DLD1 (cell line): ENCODE measurements at regions not wholly inside any gene's neighbourhood (a gene's known extent, or its start where the extent isn't known, plus 50 kb on each side); places are given as distances from the start of the nearest gene placed in this dataset.

Experiments used
- in situ Hi-C: cut with HindIII; loops from 2 replicates; pipeline ENCODE4 v1.10.0; 2017; ENCODE audit warnings: low sequenced_read_pairs

- in situ Hi-C loops: loop anchor here (25.0 kb wide), 1 partner anchor 187 kb away; no protein-coding TSS in a partner anchor
Measured at GRCh38 chr10:47224546-47225218, 75.3 kb upstream of the GDF10 start.

DNA sequence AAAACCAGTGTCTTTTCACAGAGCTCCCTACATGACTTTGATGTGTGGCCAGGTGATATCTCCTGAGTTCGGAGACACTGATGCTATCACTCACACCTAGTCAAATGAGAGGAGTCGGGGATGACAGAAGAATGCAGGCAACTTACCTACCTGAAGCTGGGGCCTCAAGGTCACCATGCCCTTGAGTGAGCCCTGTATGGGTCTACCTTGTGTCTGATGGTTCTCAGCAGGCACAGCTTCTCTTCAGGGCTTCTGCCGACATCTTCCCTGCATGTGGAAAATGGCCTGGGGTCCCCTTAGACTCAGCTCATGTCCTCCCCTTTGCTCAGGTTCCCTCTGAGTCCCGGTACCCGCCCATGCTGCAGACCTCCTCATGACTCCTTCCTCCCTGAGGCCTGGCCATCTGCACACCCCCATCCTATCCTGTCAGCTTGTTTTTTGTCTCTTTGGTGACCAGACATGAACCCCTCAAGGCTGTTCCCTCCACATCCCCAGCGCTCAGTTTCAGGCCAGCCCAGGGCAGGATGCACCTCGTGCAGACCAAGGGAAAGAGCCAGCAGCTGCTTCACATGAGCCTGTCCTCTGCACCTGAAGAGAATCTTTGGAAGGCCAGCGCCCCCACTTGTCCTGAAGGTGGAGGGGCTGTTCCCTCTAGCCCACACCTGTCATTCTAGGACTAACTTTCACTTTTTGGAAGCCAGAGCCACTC lies 74.6 kb upstream of the GDF10 start:
- in situ Hi-C loops: loop anchor here (25.0 kb wide), 1 partner anchor 188 kb away; no protein-coding TSS in a partner anchor

DNA sequence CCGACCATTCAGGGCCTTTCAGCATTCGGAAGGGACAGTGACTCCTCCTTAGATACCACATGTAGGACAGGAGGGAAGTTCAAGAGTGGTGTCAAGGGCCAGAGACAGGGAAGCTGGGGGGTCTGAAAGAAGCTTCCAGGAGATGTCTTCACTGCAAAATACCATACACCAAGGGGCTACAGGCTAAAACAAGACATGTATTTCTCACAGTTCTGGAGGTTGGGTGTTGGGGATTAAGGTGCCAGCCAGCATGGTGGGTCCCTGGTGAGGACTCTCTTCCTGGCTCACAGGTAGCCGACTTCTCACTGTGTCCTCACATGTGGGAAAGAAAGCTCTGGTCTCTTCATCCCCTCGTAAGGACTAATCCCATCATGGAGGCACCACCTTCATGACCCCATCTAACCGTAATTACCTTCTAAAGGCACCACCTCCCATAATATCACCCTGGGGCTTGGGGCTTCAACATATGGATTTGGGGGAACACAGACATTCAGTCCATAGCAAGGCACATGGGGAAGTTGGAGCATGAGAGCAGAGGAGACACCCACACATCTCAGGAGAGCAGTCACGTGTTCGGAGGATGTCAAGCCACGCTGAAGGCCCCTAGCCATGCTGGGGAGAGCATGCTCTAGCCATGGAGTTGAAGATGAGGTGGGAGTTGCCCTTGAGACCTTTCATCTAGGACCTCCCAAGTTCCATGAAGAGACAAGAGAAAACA lies 73.9 kb upstream of the GDF10 start:
- in situ Hi-C loops: loop anchor here (25.0 kb wide), 1 partner anchor 189 kb away; no protein-coding TSS in a partner anchor

DNA sequence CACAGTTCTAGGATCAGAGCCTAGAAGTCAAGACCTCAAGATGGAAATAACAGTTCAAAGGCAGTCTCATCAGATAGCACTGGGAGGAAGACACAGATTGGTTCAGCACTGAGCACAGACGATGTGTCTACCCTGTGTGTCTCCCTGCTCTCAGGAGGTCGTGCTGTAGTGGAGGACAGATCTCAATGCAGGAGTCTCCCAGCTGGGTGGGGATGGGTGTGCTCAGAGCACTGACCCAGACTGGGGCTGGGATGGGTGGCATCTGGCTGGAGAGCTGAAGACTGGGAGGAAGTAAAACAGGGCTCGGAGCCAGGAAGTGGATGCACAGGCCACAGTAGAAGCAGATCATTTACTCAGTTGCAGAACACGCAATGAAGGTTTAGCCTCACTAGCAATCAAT lies 69.5 kb upstream of the GDF10 start:
- in situ Hi-C loops: loop anchor here (25.0 kb wide), 1 partner anchor 193 kb away; no protein-coding TSS in a partner anchor

GRCh38 chr10:47230957-47231356 lies 69.0 kb upstream of the GDF10 start:
- in situ Hi-C loops: loop anchor here (25.0 kb wide), 1 partner anchor 194 kb away; no protein-coding TSS in a partner anchor

- in situ Hi-C loops: loop anchor here (25.0 kb wide), 1 partner anchor 194 kb away; no protein-coding TSS in a partner anchor
Measured at GRCh38 chr10:47231414-47231813, 68.6 kb upstream of the GDF10 start.

GRCh38 chr10:47233631-47234030 lies 66.4 kb upstream of the GDF10 start:
- in situ Hi-C loops: loop anchor here (25.0 kb wide), 1 partner anchor 196 kb away; no protein-coding TSS in a partner anchor

- in situ Hi-C loops: loop anchor here (25.0 kb wide), 1 partner anchor 198 kb away; no protein-coding TSS in a partner anchor
Measured at GRCh38 chr10:47235484-47235883, 64.5 kb upstream of the GDF10 start.

- in situ Hi-C loops: loop anchor here (25.0 kb wide), 1 partner anchor 200 kb away; no protein-coding TSS in a partner anchor
Measured at GRCh38 chr10:47237316-47238260, 62.4 kb upstream of the GDF10 start.

DNA sequence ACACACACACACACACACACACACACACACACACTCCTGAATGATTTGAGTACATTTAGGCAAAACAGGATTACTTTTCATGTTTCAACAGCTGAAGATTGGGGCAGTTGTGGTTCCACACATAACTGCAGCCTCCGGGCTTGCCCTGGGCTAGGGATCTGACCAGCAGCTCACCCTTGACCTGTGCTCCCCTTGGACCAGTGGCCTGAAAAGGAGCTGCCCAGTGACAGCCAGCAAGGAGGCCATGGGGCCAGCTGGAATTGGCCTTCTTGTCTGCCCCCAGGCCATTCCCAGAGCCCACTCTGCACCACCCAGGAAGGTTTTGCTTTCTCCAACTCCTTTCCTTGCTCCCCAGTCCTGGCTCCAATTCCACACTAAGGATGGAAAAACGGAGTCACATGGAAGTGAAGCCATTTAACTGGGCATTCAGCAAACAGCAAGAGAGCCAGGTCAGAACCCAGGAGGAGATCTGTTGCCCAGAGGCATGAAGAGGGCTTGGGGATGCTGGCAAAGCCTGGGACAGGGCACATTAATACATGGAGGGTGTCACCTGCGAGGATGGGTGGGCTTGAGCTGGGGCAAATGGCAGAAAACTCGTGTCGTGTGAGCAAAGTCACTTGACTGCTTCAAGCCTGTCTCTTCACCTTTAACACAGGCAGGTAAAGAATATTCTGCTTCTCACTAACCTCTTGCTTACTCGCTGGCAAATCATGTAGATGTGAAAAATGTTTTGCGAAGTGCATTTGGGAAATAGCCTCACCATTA lies 61.5 kb upstream of the GDF10 start:
- in situ Hi-C loops: loop anchor here (25.0 kb wide), 1 partner anchor 201 kb away; no protein-coding TSS in a partner anchor

DNA sequence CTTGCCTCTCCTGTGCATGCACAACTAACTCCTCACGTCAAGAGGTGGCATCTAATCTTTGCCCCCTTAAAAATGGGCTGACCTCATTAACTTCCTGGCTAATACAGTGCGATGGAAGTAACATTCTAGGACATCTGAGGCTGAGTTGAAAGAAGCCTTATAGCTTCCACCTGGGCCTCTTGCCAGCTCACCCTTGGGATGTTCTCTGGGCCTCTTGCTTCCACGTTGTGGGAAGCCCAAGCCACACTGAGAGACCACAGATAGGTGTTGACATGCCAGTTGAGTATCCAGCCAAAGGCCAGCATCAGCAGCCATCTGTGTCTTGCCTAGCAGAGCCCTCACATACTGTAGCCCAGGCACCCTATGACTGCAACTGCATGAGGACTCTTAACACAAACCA lies 60.8 kb upstream of the GDF10 start:
- in situ Hi-C loops: loop anchor here (25.0 kb wide), 1 partner anchor 202 kb away; no protein-coding TSS in a partner anchor

DNA sequence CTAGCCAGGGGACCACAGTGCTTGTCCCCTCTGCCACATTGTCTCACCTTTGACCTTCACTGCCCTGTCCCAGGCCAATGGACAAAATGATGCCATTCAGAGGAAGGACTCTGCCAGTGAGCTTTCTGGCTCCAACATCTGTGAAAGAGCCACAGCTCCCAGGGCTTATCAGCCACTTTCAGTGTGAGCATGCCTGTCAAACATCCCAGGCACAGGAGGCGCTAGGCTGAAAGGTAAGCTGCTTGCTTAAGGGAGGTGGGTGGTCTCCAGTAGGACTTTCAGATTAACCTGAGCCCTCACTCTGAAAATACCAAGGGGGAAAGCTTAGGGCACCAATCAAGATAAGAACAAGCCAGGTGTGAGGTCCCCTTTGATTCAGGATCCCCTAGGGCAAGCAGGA lies 59.8 kb upstream of the GDF10 start:
- in situ Hi-C loops: loop anchor here (25.0 kb wide), 1 partner anchor 203 kb away; no protein-coding TSS in a partner anchor

DNA sequence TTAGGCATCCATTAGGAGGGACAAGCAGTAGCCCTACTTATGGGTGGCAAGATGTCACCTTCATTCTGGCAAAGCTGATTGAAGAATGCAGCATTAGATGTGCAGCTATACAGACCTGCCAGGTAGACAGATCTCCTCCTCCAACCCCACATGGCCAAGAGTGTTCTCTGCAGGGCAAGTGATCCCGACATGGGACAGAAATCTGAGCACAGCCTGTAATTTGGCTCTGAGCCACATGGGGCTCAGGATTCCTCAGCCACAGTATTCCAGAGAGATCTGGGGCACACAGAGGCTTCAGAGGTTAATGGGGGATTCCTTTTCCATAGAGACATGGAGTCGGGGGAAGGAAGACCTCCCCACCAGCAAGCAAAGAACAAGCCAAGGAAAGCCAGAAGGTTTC lies 58.7 kb upstream of the GDF10 start:
- in situ Hi-C loops: loop anchor here (25.0 kb wide), 1 partner anchor 204 kb away; no protein-coding TSS in a partner anchor

- in situ Hi-C loops: loop anchor here (25.0 kb wide), 1 partner anchor 205 kb away; no protein-coding TSS in a partner anchor
Measured at GRCh38 chr10:47241946-47242867, 57.8 kb upstream of the GDF10 start.

DNA sequence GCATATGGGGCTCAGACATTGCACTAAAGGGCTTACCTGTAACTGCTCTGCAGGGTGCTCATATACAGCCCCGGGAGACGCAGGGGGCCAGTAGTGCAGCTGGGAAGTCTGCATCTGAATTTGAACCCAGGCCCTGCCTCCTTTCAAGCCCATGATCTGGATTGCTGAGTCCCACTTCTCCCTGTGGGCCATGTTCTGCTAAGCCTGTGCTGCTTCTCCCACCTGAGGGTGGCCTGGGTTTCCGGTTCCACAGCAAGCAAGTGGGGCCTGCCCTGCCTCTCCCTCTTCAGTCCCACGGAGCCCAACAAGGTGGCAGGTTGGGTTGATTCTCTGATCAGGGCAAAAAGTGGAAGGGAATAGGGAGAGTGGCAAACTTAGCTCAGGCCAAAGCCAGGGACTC lies 56.6 kb upstream of the GDF10 start:
- in situ Hi-C loops: loop anchor here (25.0 kb wide), 1 partner anchor 206 kb away; no protein-coding TSS in a partner anchor

GRCh38 chr10:47243791-47244190 lies 56.2 kb upstream of the GDF10 start:
- in situ Hi-C loops: loop anchor here (25.0 kb wide), 1 partner anchor 206 kb away; no protein-coding TSS in a partner anchor
